HCT116 (cell line): ENCODE measurements at regions not wholly inside any gene's neighbourhood (a gene's known extent, or its start where the extent isn't known, plus 50 kb on each side); places are given as distances from the start of the nearest gene placed in this dataset.

Experiments
- ATAC-seq: fragments of 200-7000 bp; cut with Tn5 transposase; 2 replicates; pipeline ENCODE4 v1.9.1; 2020; ENCODE audit warnings: mild to moderate bottlenecking, moderate library complexity
- BruUV-seq: library from RNA; stranded (reverse); fragments of 400-500 nt; replicated peaks from 2 replicates; lab custom pipeline; 2021; lab: Mats Ljungman, UMichigan
- CTCF ChIA-PET: fragments of 300-600 bp; sonication (Branson Sonifier 250); formaldehyde crosslinking; loops from one replicate; lab custom pipeline; 2021; ENCODE audit warnings: antibody characterized with exemption; lab: Charles Lee
- POLR2A ChIA-PET: fragments of 300-600, 350-600 bp; sonication (Branson Sonifier 250); formaldehyde crosslinking; loops from one replicate; lab custom pipeline; 2021; ENCODE audit warnings: antibody characterized with exemption; lab: Charles Lee
- RAD21 ChIA-PET, 2 experiments: fragments of 300-600 bp; sonication (Branson Sonifier 250); formaldehyde crosslinking; loops; one replicate each; lab custom pipeline; 2023; ENCODE audit warnings: low total read pairs in 2 of 2; ENCODE audit not compliant: uncharacterized antibody in 2 of 2, unreplicated experiment in 2 of 2, low non-redundant PET in 1 of 2; lab: Charles Lee
- DNase-seq: peaks from one replicate; pipeline ENCODE4 v3.0.0-alpha.2; 2010; ENCODE audit warnings: low read depth, low spot score
- H2AFZ ChIP-seq: fragments of 200-600 bp; shearing (Covaris generic), sonication (generic); 2 replicates; pipeline ENCODE4 v1.6.1; 2017; ENCODE audit warnings: low read depth, mixed run types, mixed read lengths, antibody characterized with exemption, low read length; ENCODE audit not compliant: poor library complexity, severe bottlenecking
- H3K27ac ChIP-seq: 2 replicates; pipeline ENCODE4 v1.5.1; 2012; ENCODE audit warnings: low read depth, low read length
- H3K27me3 ChIP-seq: fragments of 200-600 bp; sonication (generic); 2 replicates; pipeline ENCODE4 v1.6.1; 2016; ENCODE audit warnings: mixed run types, low read length, mixed read lengths; ENCODE audit not compliant: insufficient read depth
- H3K36me3 ChIP-seq, 2 experiments: fragments of 200-500 bp in 1 of 2; fragments of 200-600 bp in 1 of 2; sonication (Bioruptor generic) in 1 of 2; sonication (generic) in 1 of 2; 2 replicates each; pipeline versions ENCODE4 v1.5.1 to v1.6.1; 2014 to 2016; ENCODE audit warnings: low read length in 2 of 2, inconsistent platforms in 1 of 2, mixed read lengths in 1 of 2, mixed run types in 1 of 2; ENCODE audit not compliant: insufficient read depth in 2 of 2, control insufficient read depth in 1 of 2
- H3K4me1 ChIP-seq, 2 experiments: fragments of 200-600 bp in 1 of 2; sonication (generic) in 1 of 2; 2 replicates each; pipeline versions ENCODE4 v1.5.1 to v1.6.1; 2012 to 2017; ENCODE audit warnings: low read length in 2 of 2, inconsistent platforms in 1 of 2, mild to moderate bottlenecking in 1 of 2, mixed read lengths in 1 of 2, mixed run types in 1 of 2, moderate library complexity in 1 of 2; ENCODE audit not compliant: insufficient read depth in 2 of 2, control insufficient read depth in 1 of 2
- H3K4me2 ChIP-seq: fragments of 200-600 bp; sonication (generic); 2 replicates; pipeline ENCODE4 v1.6.1; 2017; ENCODE audit warnings: mixed run types, low read length, mixed read lengths
- H3K4me3 ChIP-seq, 2 experiments: fragments of 200-600 bp in 1 of 2; sonication (generic) in 1 of 2; replicated peaks in 1 of 2; 2 replicates each; pipeline ENCODE4 v1.5.1; 2011 to 2016; ENCODE audit warnings: low read length in 2 of 2, control low read depth in 1 of 2, low read depth in 1 of 2, mild to moderate bottlenecking in 1 of 2, mixed read lengths in 1 of 2, mixed run types in 1 of 2
- H3K79me2 ChIP-seq: fragments of 200-600 bp; sonication (generic); 2 replicates; pipeline ENCODE4 v1.6.1; 2017; ENCODE audit warnings: mild to moderate bottlenecking, mixed run types, low read length, moderate library complexity, mixed read lengths; ENCODE audit not compliant: insufficient read depth
- H3K9ac ChIP-seq: fragments of 200-600 bp; sonication (generic); 2 replicates; pipeline ENCODE4 v1.6.1; 2016; ENCODE audit warnings: low read length, mixed read lengths
- H3K9me2 ChIP-seq: fragments of 200-600 bp; sonication (generic), shearing (Covaris generic); 2 replicates; pipeline ENCODE4 v1.6.1; 2017; ENCODE audit warnings: mixed run types, mild to moderate bottlenecking, moderate library complexity; ENCODE audit not compliant: insufficient read depth
- H3K9me3 ChIP-seq, 2 experiments: fragments of 200-500 bp in 1 of 2; fragments of 200-600 bp in 1 of 2; sonication (Bioruptor generic) in 1 of 2; sonication (generic) in 1 of 2; 2 replicates each; pipeline ENCODE4 v1.6.1; 2014 to 2017; ENCODE audit warnings: low read length in 2 of 2, mixed read lengths in 2 of 2, inconsistent platforms in 1 of 2, low read depth in 1 of 2, mild to moderate bottlenecking in 1 of 2, mixed run types in 1 of 2, moderate library complexity in 1 of 2; ENCODE audit not compliant: control insufficient read depth in 1 of 2, insufficient read depth in 1 of 2
- H4K20me1 ChIP-seq: fragments of 200-600 bp; sonication (generic), shearing (Covaris generic); 2 replicates; pipeline ENCODE4 v1.6.1; 2017; ENCODE audit warnings: mixed run types, mild to moderate bottlenecking, moderate library complexity; ENCODE audit not compliant: insufficient read depth
- EGR1 ChIP-seq: IDR thresholded peaks from 2 replicates; pipeline ENCODE4 v1.6.1; 2012; ENCODE audit warnings: low read depth
- ELF1 ChIP-seq: IDR thresholded peaks from 2 replicates; pipeline ENCODE4 v1.6.1; 2012; ENCODE audit warnings: low read depth, borderline replicate concordance
- EZH2 ChIP-seq: fragments of 200-600 bp; sonication (generic); IDR thresholded peaks from 2 replicates; pipeline ENCODE4 v1.6.1; 2017; ENCODE audit warnings: antibody characterized with exemption, mixed run types
- FOSL1 ChIP-seq: IDR thresholded peaks from 2 replicates; pipeline ENCODE4 v1.6.1; 2012; ENCODE audit warnings: low read depth
- JUND ChIP-seq: IDR thresholded peaks from 2 replicates; pipeline ENCODE4 v1.6.1; 2012
- RAD21 ChIP-seq: IDR thresholded peaks from 2 replicates; pipeline ENCODE4 v1.6.1; 2012; ENCODE audit warnings: low read depth, mild to moderate bottlenecking
- SP1 ChIP-seq: IDR thresholded peaks from 2 replicates; pipeline ENCODE4 v1.6.1; 2012; ENCODE audit warnings: low read depth
- ZFX ChIP-seq: fragments of 450-650 bp; IDR thresholded peaks from 2 replicates; pipeline ENCODE4 v1.6.1; 2017
- intact Hi-C: fragments of 100-400 bp; cut with micrococcal nuclease; formaldehyde crosslinking; loops from 2 replicates; pipeline ENCODE4 v1.10.0; 2022

DNA sequence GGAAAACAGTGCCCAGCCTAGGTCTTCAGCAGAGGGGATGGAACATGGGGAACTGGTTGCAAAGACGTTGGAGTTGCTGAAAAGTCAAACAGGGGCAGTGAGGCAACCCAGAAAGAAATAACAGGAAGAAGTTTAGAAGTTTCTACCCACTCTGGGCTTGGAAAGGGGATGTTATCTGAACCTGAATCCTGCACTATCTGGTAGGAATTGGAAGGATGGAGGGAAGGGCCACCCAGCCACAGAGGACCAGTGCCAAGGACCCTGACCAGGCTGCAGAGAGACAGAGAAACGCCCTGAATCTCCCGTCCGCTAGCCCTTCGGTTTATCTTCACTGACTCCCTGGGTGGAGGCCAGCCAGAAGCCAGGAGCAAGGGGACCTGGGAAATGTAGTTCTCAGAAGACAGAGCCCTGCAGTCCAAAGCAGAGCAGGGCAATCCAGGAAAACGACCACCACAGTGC is 217.3 kb upstream of the RREB1 start:
- H3K4me2 ChIP-seq: no peak overlapping the region
- no peak overlapping the region for H3K9ac ChIP-seq
- H3K79me2 ChIP-seq: no peaks in the 10 kb centered on the region
- peak; percentile 81 for ATAC-seq
- BruUV-seq: no TSS peak
- no peaks in the 10 kb centered on the region for H3K9me2 ChIP-seq
- intact Hi-C loops: no loop called here
- H4K20me1 ChIP-seq: no peaks in the 10 kb centered on the region
- RAD21 ChIA-PET: no interaction called here
- H3K27ac ChIP-seq: no peak overlapping the region
- peaks cover 0 to 21% of the 10 kb centered on the region in 2 experiments; a peak in 2 of 4 replicates for H3K4me1 ChIP-seq
- no peaks in the 10 kb centered on the region for H3K36me3 ChIP-seq
- POLR2A ChIA-PET: no interaction called here
- H3K27me3 ChIP-seq: no peaks in the 10 kb centered on the region
- TF ChIP-seq ZFX: no peak
- no peak for TF ChIP-seq FOSL1
- H2AFZ ChIP-seq: no peak overlapping the region
- H3K9me3 ChIP-seq: no peaks in the 10 kb centered on the region
- no peak overlapping the region for H3K4me3 ChIP-seq
- CTCF ChIA-PET: no interaction called here
- no peak for DNase-seq

DNA sequence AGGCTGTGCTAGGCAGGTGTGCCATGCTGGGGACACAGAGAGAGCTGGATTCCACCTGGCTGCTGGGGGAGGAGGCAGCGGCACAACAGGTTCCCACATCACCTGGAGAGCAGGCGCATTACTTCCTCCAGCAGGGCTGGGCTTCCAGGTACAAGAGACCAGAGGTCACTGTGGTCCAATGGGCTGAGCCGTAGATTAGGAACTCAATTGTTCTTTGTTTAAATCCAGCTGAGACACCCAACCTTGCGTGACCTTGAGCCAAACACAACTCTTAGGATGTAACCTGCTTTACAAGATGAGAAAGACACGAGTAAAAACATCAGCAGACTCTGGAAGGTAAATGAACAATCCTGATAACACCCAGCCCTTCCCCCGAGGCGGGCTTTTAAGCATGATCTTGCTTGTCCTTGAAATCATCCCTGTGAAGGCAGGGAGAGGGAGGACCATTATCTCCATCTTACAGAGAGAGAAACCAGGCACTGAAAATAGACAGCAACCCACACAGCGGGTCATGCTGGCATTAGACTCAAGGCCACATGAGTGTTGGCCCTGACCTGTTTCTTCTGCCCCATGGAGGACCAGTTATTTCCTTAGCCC is 216.5 kb upstream of the RREB1 start:
- H3K9me3 ChIP-seq: no peaks in the 10 kb centered on the region
- no peaks in the 10 kb centered on the region for H3K27me3 ChIP-seq
- no peaks in the 10 kb centered on the region for H3K36me3 ChIP-seq
- H4K20me1 ChIP-seq: no peaks in the 10 kb centered on the region
- no peak overlapping the region for H3K4me2 ChIP-seq
- H3K4me3 ChIP-seq: no peak overlapping the region
- BruUV-seq: no TSS peak
- RAD21 ChIA-PET: no interaction called here
- H3K27ac ChIP-seq: no peak overlapping the region
- CTCF ChIA-PET: no interaction called here
- H3K9me2 ChIP-seq: no peaks in the 10 kb centered on the region
- H3K9ac ChIP-seq: no peak overlapping the region
- H3K79me2 ChIP-seq: no peaks in the 10 kb centered on the region
- intact Hi-C loops: no loop called here
- ATAC-seq (no peak), DNase-seq (no peak)
- TF ChIP-seq ELF1 (no peak), JUND (no peak), EZH2 (no peak), SP1 (no peak), ZFX (no peak), EGR1 (no peak), FOSL1 (no peak), RAD21 (no peak)
- H2AFZ ChIP-seq: no peak overlapping the region
- H3K4me1 ChIP-seq: peaks cover 0 to 21% of the 10 kb centered on the region in 2 experiments; a peak in 2 of 4 replicates
- POLR2A ChIA-PET: no interaction called here
